Lower leg skin (tissue), 4 donors: ENCODE measurements at regions not wholly inside any gene's neighbourhood (a gene's known extent, or its start where the extent isn't known, plus 50 kb on each side); places are given as distances from the start of the nearest gene placed in this dataset.

ENCODE experiments used
- DNase-seq, 2 donors: peaks; one replicate each; pipeline ENCODE4 v3.0.0-alpha.2; 2019; ENCODE audit warnings: low spot score in 2 of 2
- H3K4me3 ChIP-seq: fragments of 200-600 bp; sonication (generic); 2 replicates; pipeline ENCODE4 v1.5.1; 2017; ENCODE audit warnings: mild to moderate bottlenecking, low read depth; ENCODE audit not compliant: poor library complexity, severe bottlenecking
- CTCF ChIP-seq, 3 donors: fragments of 450-650 bp; IDR thresholded peaks; one replicate each; pipeline ENCODE4 v1.5.1; 2016; ENCODE audit warnings: antibody characterized with exemption in 3 of 3, mild to moderate bottlenecking in 3 of 3, moderate library complexity in 2 of 3
- POLR2A ChIP-seq, 2 donors: fragments of 450-650 bp; IDR thresholded peaks; one replicate each; pipeline ENCODE4 v1.6.1; 2016 to 2017; ENCODE audit warnings: antibody characterized with exemption in 2 of 2, mild to moderate bottlenecking in 1 of 2, moderate library complexity in 1 of 2
- WGBS, 2 donors: methylation state at CpG; one replicate each; pipeline ENCODE4 v1.1.5; 2018; 5-methylcytosine and 5-hydroxymethylcytosine counted together
- intact Hi-C: fragments of 100-400 bp; cut with DNase I; formaldehyde crosslinking; loops from one replicate; pipeline ENCODE4 v1.15.0; 2023; ENCODE audit warnings: low total_unique reads

GRCh38 chr6:50591135-50591534, 122.2 kb upstream of the TFAP2D start:
- intact Hi-C loops: no loop called here
- WGBS, 2 donors: 48 to 55% methylated on average over 4 of the region's 4 CpGs
- TF ChIP-seq CTCF (IDR thresholded peaks at IDR 0.05) (no peak), POLR2A (IDR thresholded peaks at IDR 0.05) (no peak)
- DNase-seq: no peak
- no peak overlapping the region for H3K4me3 ChIP-seq

- WGBS, 2 donors: 82 to 85% methylated on average over 3 of the region's 3 CpGs
- TF ChIP-seq CTCF (IDR thresholded peaks at IDR 0.05): no peak
- TF ChIP-seq POLR2A (IDR thresholded peaks at IDR 0.05): no peak
- H3K4me3 ChIP-seq: no peak overlapping the region
- intact Hi-C loops: no loop called here
- DNase-seq: no peak
Measured at GRCh38 chr6:50600280-50600679, 113.0 kb upstream of the TFAP2D start.

GRCh38 chr6:50602292-50602691, 111.0 kb upstream of the TFAP2D start:
- 37 to 53% methylated on average over 2 of the region's 2 CpGs for WGBS, 2 donors
- no peak for TF ChIP-seq CTCF (IDR thresholded peaks at IDR 0.05)
- no peak for TF ChIP-seq POLR2A (IDR thresholded peaks at IDR 0.05)
- DNase-seq: no peak
- no peak overlapping the region for H3K4me3 ChIP-seq
- intact Hi-C loops: no loop called here

- no peak for DNase-seq
- no peak for TF ChIP-seq POLR2A (IDR thresholded peaks at IDR 0.05)
- intact Hi-C loops: no loop called here
- H3K4me3 ChIP-seq: no peak overlapping the region
- 70 to 74% methylated on average over 5 of the region's 5 CpGs for WGBS, 2 donors
Measured at GRCh38 chr6:50608421-50608820, 104.9 kb upstream of the TFAP2D start.

GRCh38 chr6:50610562-50610961, 102.8 kb upstream of the TFAP2D start:
- TF ChIP-seq CTCF (IDR thresholded peaks at IDR 0.05): no peak
- no peak for TF ChIP-seq POLR2A (IDR thresholded peaks at IDR 0.05)
- WGBS, 2 donors: 71% methylated on average over 2 of the region's 2 CpGs
- no peak overlapping the region for H3K4me3 ChIP-seq
- intact Hi-C loops: no loop called here
- DNase-seq: no peak

GRCh38 chr6:50635429-50635828, 77.9 kb upstream of the TFAP2D start:
- no peak overlapping the region for H3K4me3 ChIP-seq
- intact Hi-C loops: no loop called here
- no peak for TF ChIP-seq CTCF (IDR thresholded peaks at IDR 0.05)
- DNase-seq: no peak
